IPS DF 6.9 (cell line): ENCODE measurements at regions not wholly inside any gene's neighbourhood (a gene's known extent, or its start where the extent isn't known, plus 50 kb on each side); places are given as distances from the start of the nearest gene placed in this dataset.
A peak's percentile ranks its signal among the peaks of the same experiment; 100 is the strongest.

Experiments used
- DNase-seq: peaks from one replicate; pipeline ENCODE4 v3.0.0-alpha.2; 2013; ENCODE audit warnings: low read depth, low spot score
- H3K27ac ChIP-seq: one replicate; pipeline ENCODE4 v1.5.1; 2013; ENCODE audit warnings: low read length, control low read depth
- H3K27me3 ChIP-seq: 2 replicates; pipeline ENCODE4 v1.6.1; 2013; ENCODE audit warnings: mild to moderate bottlenecking, low read length; ENCODE audit not compliant: control insufficient read depth, insufficient read depth
- H3K36me3 ChIP-seq: 2 replicates; pipeline ENCODE4 v1.6.1; 2013; ENCODE audit warnings: low read length; ENCODE audit not compliant: control insufficient read depth, insufficient read depth
- H3K4me1 ChIP-seq: 2 replicates; pipeline ENCODE4 v1.6.1; 2013; ENCODE audit warnings: low read length; ENCODE audit not compliant: control insufficient read depth, insufficient read depth
- H3K4me3 ChIP-seq: 2 replicates; pipeline ENCODE4 v1.5.1; 2013; ENCODE audit warnings: mild to moderate bottlenecking, low read length
- H3K9me3 ChIP-seq: 2 replicates; pipeline ENCODE4 v1.6.1; 2013; ENCODE audit warnings: low read length, inconsistent platforms; ENCODE audit not compliant: control insufficient read depth, insufficient read depth
- WGBS: extraction: QIAGEN DNeasy Blood & Tissue Kit; methylation state at CpG from one replicate; pipeline ENCODE4 v1.1.7; 2013; ENCODE audit warnings: mixed read lengths, missing lambda C conversion rate; ENCODE audit not compliant: insufficient read length, insufficient coverage; 5-methylcytosine and 5-hydroxymethylcytosine counted together

- Histone ChIP-seq H3K27me3 (no peaks in the 10 kb centered on the region), H3K9me3 (no peaks in the 10 kb centered on the region), H3K4me1 (no peaks in the 10 kb centered on the region; the same call in 1 of the 2 replicates), H3K27ac (no peak overlapping the region), H3K36me3 (no peaks in the 10 kb centered on the region), H3K4me3 (no peak overlapping the region)
- DNase-seq, result no peak
Measured at GRCh38 chr3:45277636-45278035, 51.5 kb upstream of the TMEM158 start.

DNA sequence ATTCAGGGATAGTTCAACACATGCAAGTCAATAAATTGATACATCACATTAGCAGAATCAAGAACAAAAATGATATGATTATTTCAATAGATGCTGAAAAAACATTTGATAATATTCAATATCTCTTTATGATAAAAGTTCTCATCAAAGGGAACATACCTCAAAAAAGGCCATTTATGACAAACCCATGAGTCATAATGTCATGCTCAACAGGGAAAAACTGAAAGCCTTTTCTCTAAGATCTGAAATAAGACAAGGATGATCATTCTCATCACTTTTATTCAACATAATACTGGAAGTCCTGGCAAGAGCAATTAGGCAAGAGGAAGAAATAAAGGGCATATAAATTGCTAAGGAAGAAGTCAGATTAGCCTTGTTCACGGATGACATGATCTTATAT lies 54.1 kb upstream of the TMEM158 start:
- no peak overlapping the region for H3K4me3 ChIP-seq
- H3K4me1 ChIP-seq, result no peaks in the 10 kb centered on the region; the same call in 1 of the 2 replicates
- H3K36me3 ChIP-seq, result no peaks in the 10 kb centered on the region
- WGBS, result no CpG with 5 or more reads among the region's 1 CpG
- no peaks in the 10 kb centered on the region for H3K27me3 ChIP-seq
- H3K27ac ChIP-seq, result no peak overlapping the region
- no peak for DNase-seq
- H3K9me3 ChIP-seq, result no peaks in the 10 kb centered on the region

DNA sequence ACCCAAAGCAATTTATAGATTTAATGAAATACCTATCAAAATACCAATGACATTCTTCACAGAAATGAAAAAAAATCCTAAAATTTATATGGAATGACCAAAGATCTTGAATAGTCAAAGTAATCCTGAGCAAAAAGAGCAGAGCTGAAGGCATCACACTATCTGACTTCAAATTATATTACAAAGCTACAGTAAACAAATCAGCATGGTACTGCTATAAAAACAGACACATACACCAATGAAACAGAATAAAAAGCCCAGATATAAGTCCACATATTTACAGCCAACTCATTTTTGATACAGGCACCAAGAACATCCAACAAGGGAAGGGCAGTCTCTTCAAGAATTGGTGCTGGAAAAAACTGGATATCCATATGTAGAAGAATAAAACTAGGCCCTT lies 54.9 kb upstream of the TMEM158 start:
- Histone ChIP-seq H3K9me3 (no peaks in the 10 kb centered on the region), H3K36me3 (no peaks in the 10 kb centered on the region), H3K27me3 (no peaks in the 10 kb centered on the region), H3K4me1 (no peaks in the 10 kb centered on the region), H3K4me3 (no peak overlapping the region), H3K27ac (no peak overlapping the region)
- no peak for DNase-seq

DNA sequence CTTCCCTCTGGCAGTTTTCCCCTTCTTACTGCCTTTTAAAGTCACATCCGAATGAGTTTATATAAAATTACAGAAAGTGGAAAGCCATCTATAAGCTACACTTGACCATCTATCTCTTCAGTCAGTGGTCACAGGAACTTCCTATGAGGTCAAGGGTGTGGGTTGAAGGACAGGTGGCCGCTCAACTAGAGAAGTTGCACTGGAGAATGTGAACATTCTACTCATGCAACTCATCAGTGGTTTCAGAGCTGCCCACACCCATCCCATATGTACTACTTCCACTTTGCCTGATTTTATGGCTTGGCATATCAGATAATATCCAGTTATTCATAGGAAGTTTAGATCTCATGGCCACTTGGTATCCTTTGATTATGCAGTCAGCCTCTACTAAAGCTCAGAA lies 57.4 kb upstream of the TMEM158 start:
- no CpG with 5 or more reads among the region's 2 CpGs for WGBS
- Histone ChIP-seq H3K27me3 (no peaks in the 10 kb centered on the region), H3K4me3 (no peak overlapping the region), H3K4me1 (no peaks in the 10 kb centered on the region), H3K27ac (no peak overlapping the region), H3K9me3 (no peaks in the 10 kb centered on the region), H3K36me3 (no peaks in the 10 kb centered on the region)
- no peak for DNase-seq

- no peak for DNase-seq
- no CpG with 5 or more reads among the region's 3 CpGs for WGBS
- no peaks in the 10 kb centered on the region for H3K27me3 ChIP-seq
- H3K4me3 ChIP-seq, result no peak overlapping the region
- H3K4me1 ChIP-seq, result no peaks in the 10 kb centered on the region
- no peaks in the 10 kb centered on the region for H3K36me3 ChIP-seq
- H3K9me3 ChIP-seq, result no peaks in the 10 kb centered on the region
- H3K27ac ChIP-seq, result no peak overlapping the region
Measured at GRCh38 chr3:45297331-45297730, 71.2 kb upstream of the TMEM158 start.

- Histone ChIP-seq H3K4me3 (no peak overlapping the region), H3K36me3 (no peaks in the 10 kb centered on the region), H3K27me3 (no peaks in the 10 kb centered on the region), H3K27ac (no peak overlapping the region), H3K4me1 (no peaks in the 10 kb centered on the region), H3K9me3 (no peaks in the 10 kb centered on the region)
- no CpG with 5 or more reads among the region's 1 CpG for WGBS
- no peak for DNase-seq
Measured at GRCh38 chr3:45302470-45302869, 76.4 kb upstream of the TMEM158 start.

DNA sequence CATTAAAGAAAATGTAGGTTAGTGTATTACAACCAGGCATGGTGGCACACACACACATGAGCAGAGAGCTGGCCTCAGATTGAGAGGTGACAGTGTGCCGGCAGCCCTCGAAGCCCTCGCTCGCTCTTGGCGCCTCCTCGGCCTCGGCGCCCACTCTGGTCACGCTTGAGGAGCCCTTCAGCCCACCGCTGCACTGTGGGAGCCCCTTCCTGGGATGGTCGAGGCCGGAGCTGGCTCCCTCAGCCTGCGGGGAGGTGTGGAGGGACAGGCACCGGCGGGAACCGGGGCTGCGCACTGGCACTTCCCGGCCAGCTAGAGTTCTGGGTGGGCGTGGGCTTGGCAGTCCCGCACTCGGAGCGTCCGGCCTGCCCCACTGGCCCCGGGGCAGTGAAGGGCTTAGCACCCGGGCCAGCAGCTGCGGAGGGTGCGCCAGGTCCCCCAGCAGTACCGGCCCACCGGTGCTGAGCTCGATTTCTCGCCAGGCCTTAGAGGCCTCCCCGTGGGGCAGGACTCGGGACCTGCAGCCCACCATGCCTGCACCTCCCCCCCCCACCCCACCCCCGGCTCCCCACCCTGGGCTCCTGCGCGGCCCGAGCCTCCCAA lies 80.4 kb upstream of the TMEM158 start:
- no CpG with 5 or more reads among the region's 37 CpGs for WGBS
- H3K27me3 ChIP-seq, result no peaks in the 10 kb centered on the region
- DNase-seq, result no peak

DNA sequence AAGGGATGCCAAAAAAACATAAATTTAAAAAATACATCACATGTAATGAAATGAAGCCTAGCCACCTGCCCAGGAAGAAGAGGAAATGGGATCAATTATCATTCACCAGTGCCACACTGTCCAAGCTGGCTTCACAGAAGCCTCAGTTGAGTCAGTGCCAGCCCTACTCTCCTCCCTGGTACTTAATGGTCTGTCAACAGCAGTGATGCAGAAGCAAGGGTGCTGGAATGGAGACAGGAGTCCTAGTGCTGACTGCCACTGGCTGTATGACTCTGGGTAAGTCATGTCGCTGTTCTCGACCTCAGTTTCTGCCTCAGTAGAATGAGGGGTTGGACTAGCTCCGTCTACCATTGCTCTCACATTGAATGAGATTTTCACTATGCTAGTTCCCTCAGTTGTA lies 78.5 kb upstream of the LARS2 start:
- H3K36me3 ChIP-seq, result no peaks in the 10 kb centered on the region
- H3K4me3 ChIP-seq, result no peak overlapping the region
- no CpG with 5 or more reads among the region's 3 CpGs for WGBS
- H3K27me3 ChIP-seq, result no peaks in the 10 kb centered on the region
- DNase-seq, result no peak
- H3K9me3 ChIP-seq, result no peaks in the 10 kb centered on the region
- peaks cover 14% of the 10 kb centered on the region for H3K4me1 ChIP-seq
- H3K27ac ChIP-seq, result no peak overlapping the region

More for the DNA sequence above, 80.4 kb upstream of the TMEM158 start:
- no peaks in the 10 kb centered on the region for H3K36me3 ChIP-seq
- no peak overlapping the region for H3K27ac ChIP-seq
- H3K4me1 ChIP-seq, result peaks cover 4% of the 10 kb centered on the region; the same call in 1 of the 2 replicates
- no peak overlapping the region for H3K4me3 ChIP-seq
- no peaks in the 10 kb centered on the region for H3K9me3 ChIP-seq

GRCh38 chr3:45311327-45311726 lies 77.0 kb upstream of the LARS2 start:
- Histone ChIP-seq H3K27me3 (no peaks in the 10 kb centered on the region), H3K4me3 (no peak overlapping the region), H3K4me1 (peaks cover 14% of the 10 kb centered on the region), H3K9me3 (no peaks in the 10 kb centered on the region), H3K36me3 (no peaks in the 10 kb centered on the region), H3K27ac (no peak overlapping the region)
- no peak for DNase-seq
- no CpG with 5 or more reads among the region's 3 CpGs for WGBS

DNA sequence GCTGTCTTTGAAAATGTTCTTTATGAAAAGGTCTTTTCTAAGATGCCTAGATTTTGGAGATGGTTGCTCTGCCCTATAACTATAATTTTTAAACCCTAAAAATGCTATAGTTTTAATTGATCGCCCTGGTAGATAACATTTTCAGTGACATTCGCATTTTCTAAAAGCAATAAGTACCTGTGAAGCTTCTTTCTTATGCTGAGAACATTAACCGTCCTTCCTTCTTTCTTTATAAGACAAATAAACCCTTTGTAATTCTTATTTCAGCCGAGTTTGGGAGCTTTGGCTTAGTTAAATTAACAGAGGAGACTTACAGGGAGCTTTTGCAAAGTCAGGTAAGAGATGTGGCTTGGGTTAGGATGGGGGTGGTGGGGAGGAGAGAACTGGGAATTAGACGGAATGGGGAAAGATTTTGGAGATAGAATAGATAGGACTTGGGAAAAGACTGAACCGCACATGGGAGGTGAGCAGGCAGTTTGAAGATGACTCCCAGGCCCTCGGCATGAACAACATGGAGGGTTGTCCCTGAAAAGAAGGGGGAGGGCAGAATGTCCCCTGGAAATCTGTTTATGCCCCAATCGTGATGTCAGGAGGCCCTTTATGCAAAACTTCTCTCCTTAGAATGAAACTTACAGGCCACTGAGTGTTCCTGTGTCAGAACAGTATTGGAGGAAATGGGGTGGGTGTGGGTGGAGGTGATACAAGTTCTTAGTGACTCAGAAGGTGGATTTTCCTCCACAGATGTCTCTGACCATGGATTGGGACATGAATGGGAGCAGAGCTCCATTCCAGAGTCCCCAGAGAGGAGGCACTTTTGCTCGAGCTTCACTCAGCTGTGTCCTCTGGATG lies 76.2 kb upstream of the LARS2 start:
- no peaks in the 10 kb centered on the region for H3K36me3 ChIP-seq
- no peaks in the 10 kb centered on the region for H3K9me3 ChIP-seq
- H3K4me1 ChIP-seq, result peaks cover 14% of the 10 kb centered on the region
- no peak overlapping the region for H3K4me3 ChIP-seq
- peak overlapping the region; percentile 70 for H3K27ac ChIP-seq
- no peak for DNase-seq
- H3K27me3 ChIP-seq, result no peaks in the 10 kb centered on the region
- 100% methylated on average over 1 of the region's 9 CpGs for WGBS
